Mesothelial cell of epicardium (in vitro differentiated cells): ENCODE measurements at regions not wholly inside any gene's neighbourhood (a gene's known extent, or its start where the extent isn't known, plus 50 kb on each side); places are given as distances from the start of the nearest gene placed in this dataset.

Source experiments
- DNase-seq, 2 experiments: peaks; one replicate each; pipeline ENCODE4 v3.0.0; 2021; ENCODE audit warnings: low spot score in 2 of 2; ENCODE audit not compliant: unreplicated experiment in 2 of 2
- H3K27ac Mint-ChIP-seq: 2 replicates; pipeline ENCODE4 v1.8.0; 2021; ENCODE audit warnings: mixed read lengths
- H3K27me3 Mint-ChIP-seq: 2 replicates; pipeline ENCODE4 v1.8.0; 2021; ENCODE audit warnings: low read depth, mixed read lengths
- H3K36me3 Mint-ChIP-seq: 2 replicates; pipeline ENCODE4 v1.8.0; 2021; ENCODE audit warnings: mixed read lengths
- H3K4me1 Mint-ChIP-seq: 2 replicates; pipeline ENCODE4 v1.8.0; 2021; ENCODE audit warnings: mixed read lengths
- H3K4me3 Mint-ChIP-seq: 2 replicates; pipeline ENCODE4 v1.8.0; 2021; ENCODE audit warnings: mild to moderate bottlenecking, moderate library complexity, mixed read lengths
- H3K9me3 Mint-ChIP-seq: 2 replicates; pipeline ENCODE4 v1.8.0; 2021; ENCODE audit warnings: mixed read lengths
- CTCF ChIP-seq: fragments of 200-600 bp; sonication (generic); IDR thresholded peaks from one replicate; pipeline ENCODE4 v1.5.0; 2021; ENCODE audit warnings: antibody characterized with exemption; ENCODE audit not compliant: unreplicated experiment

- no peak for DNase-seq
- no peak for TF ChIP-seq CTCF
These were observed 1209.3 kb upstream of the C9orf72 start for GRCh38 chr9:28782630-28783029.

GRCh38 chr9:28792716-28793115 is 1219.4 kb upstream of the C9orf72 start:
- no peaks in the 10 kb centered on the region for H3K9me3 Mint-ChIP-seq
- H3K36me3 Mint-ChIP-seq, result no peaks in the 10 kb centered on the region
- no peak overlapping the region for H3K27ac Mint-ChIP-seq
- H3K4me3 Mint-ChIP-seq, result no peak overlapping the region
- no peak for DNase-seq
- H3K27me3 Mint-ChIP-seq, result no peaks in the 10 kb centered on the region
- H3K4me1 Mint-ChIP-seq, result peaks cover 8% of the 10 kb centered on the region
- no peak for TF ChIP-seq CTCF

More at GRCh38 chr9:28782630-28783029, 1209.3 kb upstream of the C9orf72 start:
- no peaks in the 10 kb centered on the region for H3K9me3 Mint-ChIP-seq
- peaks cover 19% of the 10 kb centered on the region for H3K4me1 Mint-ChIP-seq
- no peaks in the 10 kb centered on the region for H3K27me3 Mint-ChIP-seq
- no peaks in the 10 kb centered on the region for H3K36me3 Mint-ChIP-seq
- no peak overlapping the region for H3K4me3 Mint-ChIP-seq
- no peak overlapping the region for H3K27ac Mint-ChIP-seq

- TF ChIP-seq CTCF, result no peak
- H3K27me3 Mint-ChIP-seq, result no peaks in the 10 kb centered on the region
- H3K4me3 Mint-ChIP-seq, result no peak overlapping the region
- no peaks in the 10 kb centered on the region for H3K9me3 Mint-ChIP-seq
- DNase-seq, result no peak
- H3K27ac Mint-ChIP-seq, result no peak overlapping the region
- H3K4me1 Mint-ChIP-seq, result no peaks in the 10 kb centered on the region
- H3K36me3 Mint-ChIP-seq, result no peaks in the 10 kb centered on the region
These were observed 1226.6 kb upstream of the C9orf72 start for GRCh38 chr9:28799876-28800275.

- no peak for DNase-seq
- H3K9me3 Mint-ChIP-seq, result no peaks in the 10 kb centered on the region
- no peak overlapping the region for H3K27ac Mint-ChIP-seq
- H3K4me1 Mint-ChIP-seq, result no peaks in the 10 kb centered on the region
- no peaks in the 10 kb centered on the region for H3K27me3 Mint-ChIP-seq
- TF ChIP-seq CTCF, result no peak
- no peak overlapping the region for H3K4me3 Mint-ChIP-seq
- H3K36me3 Mint-ChIP-seq, result no peaks in the 10 kb centered on the region
These were observed 1228.0 kb upstream of the C9orf72 start for GRCh38 chr9:28801144-28801799.

GRCh38 chr9:28805197-28805596 is 1231.9 kb upstream of the C9orf72 start:
- H3K4me1 Mint-ChIP-seq, result peaks cover 9% of the 10 kb centered on the region
- H3K4me3 Mint-ChIP-seq, result no peak overlapping the region
- no peaks in the 10 kb centered on the region for H3K27me3 Mint-ChIP-seq
- no peak overlapping the region for H3K27ac Mint-ChIP-seq
- TF ChIP-seq CTCF, result no peak
- H3K9me3 Mint-ChIP-seq, result no peaks in the 10 kb centered on the region
- no peak for DNase-seq
- no peaks in the 10 kb centered on the region for H3K36me3 Mint-ChIP-seq

- no peak for DNase-seq
- TF ChIP-seq CTCF, result no peak
- H3K4me1 Mint-ChIP-seq, result peaks cover 9% of the 10 kb centered on the region
- no peak overlapping the region for H3K4me3 Mint-ChIP-seq
- H3K27ac Mint-ChIP-seq, result no peak overlapping the region
- H3K27me3 Mint-ChIP-seq, result no peaks in the 10 kb centered on the region
- peaks cover 5% of the 10 kb centered on the region for H3K9me3 Mint-ChIP-seq
- H3K36me3 Mint-ChIP-seq, result no peaks in the 10 kb centered on the region
These were observed 1234.8 kb upstream of the C9orf72 start for GRCh38 chr9:28808042-28808441.
